ENCODE measurements at regions not wholly inside any gene's neighbourhood (a gene's known extent, or its start where the extent isn't known, plus 50 kb on each side); places are given as distances from the start of the nearest gene placed in this dataset.
"Not testable (repeated sequence)": the region's sequence is repeated elsewhere in the genome, so short reads cannot be mapped to it uniquely, and the experiment has no call there.

GRCh38 chr7:89401099-89401498 lies 605.6 kb upstream of the TEX47 start:
- DNase-seq, result peak in 2 of 3 donors; percentile 7 to 28

DNA sequence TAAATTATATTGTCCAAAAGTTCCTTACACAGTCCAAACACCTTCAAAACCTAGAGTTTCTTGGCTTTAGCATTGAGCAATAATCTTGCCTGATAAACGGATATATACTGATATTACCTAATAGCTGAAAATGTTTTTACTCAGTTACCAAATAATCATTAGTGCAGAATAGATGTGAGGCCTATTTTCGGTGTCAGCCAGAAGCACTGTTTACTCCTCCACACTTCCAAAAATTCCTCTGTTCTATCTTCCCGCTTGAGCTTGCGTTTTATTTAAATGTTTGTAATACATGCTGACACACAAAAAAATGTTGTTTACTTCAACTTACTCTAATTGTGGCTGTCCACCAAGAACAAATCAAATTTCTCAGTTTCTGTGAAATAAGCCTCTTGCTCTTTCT lies 606.2 kb upstream of the TEX47 start:
- peak in 1 of 3 donors; percentile 10 for DNase-seq

DNA sequence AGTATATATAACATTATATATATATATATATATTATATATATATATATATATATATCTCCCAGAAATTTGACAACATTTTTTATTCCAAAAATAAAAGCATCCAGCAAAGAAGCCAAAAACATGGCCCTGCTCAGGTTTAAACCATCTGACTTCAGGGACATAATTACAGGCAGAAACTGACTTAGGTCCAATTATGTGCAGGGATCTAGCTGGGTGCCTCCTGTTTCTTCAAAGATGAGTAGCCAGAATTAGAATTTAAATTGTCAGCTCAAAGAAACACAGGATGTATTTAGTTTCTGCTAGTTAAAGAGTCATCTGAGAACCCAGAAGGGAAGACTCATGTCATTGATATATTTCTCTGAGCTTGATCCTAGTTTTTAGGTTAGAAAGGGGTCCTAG lies 656.4 kb upstream of the TEX47 start:
- DNase-seq, result no peak

GRCh38 chr7:89456556-89456955 lies 661.0 kb upstream of the TEX47 start:
- no peak for DNase-seq

GRCh38 chr7:89458114-89458513 lies 662.6 kb upstream of the TEX47 start:
- DNase-seq, result no peak

DNA sequence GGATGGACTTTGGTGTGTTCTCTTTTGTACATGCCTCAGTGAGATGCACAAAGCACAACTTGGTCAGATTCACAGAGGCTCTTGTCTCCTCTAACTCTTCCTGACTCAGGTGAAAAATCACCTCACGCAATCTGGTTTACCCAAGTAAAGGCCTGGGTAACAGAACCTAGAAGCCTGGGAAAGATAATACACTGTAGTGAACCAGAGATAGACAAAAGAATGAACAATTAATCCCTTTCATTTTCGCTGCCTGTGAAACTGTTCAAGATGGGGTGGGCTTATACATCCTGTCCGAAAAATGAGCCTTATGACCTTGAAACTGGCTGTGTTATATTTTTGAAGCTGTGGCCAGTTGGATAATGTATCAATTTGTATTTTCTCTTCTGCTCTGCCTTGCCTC lies 678.9 kb upstream of the TEX47 start:
- no peak for DNase-seq

- DNase-seq, result no peak
Observed at GRCh38 chr7:89477991-89478390, 676.3 kb upstream of the STEAP1 start.

DNA sequence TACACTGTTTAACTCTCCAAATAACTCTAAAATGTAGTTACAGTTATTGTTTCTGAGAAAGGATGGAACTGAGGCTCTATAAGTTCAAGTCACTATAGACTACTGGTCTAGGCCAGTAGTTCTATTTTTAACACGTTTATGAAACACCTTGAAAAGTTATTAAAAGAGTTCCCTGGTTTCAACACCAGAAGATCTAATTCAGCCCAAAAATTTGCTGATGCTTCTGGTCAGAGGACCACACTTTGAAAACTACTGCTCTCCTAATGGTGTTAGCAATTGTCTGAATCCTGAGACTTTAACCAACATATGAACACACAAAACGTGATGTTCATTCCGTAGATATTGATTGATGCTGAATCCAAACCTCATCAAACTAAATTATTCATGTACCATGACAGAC lies 658.6 kb upstream of the STEAP1 start:
- DNase-seq, result no peak

- no peak for DNase-seq
Observed at GRCh38 chr7:89500084-89500483, 654.2 kb upstream of the STEAP1 start.

DNA sequence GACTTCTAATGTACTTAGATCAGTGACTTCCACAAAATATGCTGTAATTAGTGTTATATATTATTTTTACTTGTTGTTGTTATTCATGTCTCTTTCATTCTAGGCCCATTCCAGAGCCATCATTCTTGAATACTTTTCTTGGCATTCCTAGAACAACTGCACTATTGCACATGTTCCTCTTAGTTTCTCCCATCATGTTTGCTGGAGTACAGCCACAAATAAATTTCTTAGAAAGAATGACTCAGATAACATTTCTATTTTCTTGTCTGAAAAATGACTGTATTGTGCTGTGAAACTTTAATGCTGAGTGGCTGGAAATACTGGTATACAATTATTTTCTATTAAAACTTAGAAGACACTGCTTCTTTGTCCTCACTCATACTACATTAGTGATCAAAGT lies 651.0 kb upstream of the STEAP1 start:
- DNase-seq, result no peak

- no peak for DNase-seq
Observed at GRCh38 chr7:89507034-89507433, 647.2 kb upstream of the STEAP1 start.

GRCh38 chr7:89511900-89512299 lies 642.4 kb upstream of the STEAP1 start:
- no peak for DNase-seq

DNA sequence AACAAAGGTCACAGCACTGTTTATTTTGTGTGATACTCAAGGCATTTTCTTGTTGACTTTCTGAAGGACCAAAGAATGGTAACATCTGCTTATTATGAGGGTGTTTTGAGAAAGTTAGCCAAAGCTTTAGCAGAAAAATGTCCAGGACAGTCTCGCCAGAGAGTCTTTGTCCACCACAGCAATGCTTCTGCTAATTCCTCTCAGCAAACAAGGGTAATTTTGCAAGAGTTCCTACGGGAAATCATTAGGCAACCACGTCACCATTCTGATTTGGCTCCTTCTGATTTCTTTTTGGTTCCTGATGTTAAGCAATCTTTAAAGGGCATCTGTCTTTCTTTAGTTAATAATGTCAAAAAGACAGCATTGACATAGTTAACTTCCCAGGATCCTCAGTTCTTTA lies 639.3 kb upstream of the STEAP1 start:
- DNase-seq, result no peak

DNA sequence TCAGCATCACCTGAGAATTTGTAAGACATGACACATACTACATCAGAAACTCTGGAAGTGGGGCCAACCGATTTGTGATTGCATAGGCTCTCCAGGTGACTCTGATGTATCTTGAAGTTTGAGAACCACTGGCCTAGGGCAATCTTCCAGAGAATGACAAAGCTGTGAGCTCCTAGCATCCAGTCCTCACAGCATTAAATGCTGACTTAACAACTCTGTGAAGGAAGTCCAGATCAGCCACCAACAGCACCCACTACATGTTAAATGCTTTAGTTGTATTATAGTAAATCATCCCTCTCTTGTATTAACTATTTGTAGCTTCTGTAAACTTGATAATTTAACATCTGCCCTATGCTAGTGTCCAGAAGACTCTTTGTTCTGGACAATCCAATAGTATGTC lies 636.5 kb upstream of the STEAP1 start:
- DNase-seq, result no peak

GRCh38 chr7:89549768-89550167 lies 604.5 kb upstream of the STEAP1 start:
- DNase-seq, result no peak

DNA sequence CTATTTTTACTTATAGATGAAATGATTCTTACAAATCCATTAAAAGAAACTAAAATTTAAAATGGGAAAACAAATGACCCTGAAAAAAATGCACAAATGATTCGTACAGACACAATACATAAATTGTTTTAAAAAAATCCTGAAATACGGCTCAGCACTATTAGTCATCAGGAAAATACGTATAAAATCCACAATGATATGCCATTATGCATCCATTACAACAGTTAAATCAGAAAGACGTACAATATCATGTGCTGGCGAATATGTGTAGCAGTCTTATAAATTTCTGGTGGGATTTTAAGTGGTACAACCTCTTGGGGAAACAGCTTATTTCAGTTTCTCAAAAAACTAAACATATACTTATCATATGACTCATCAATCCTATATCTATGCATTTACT lies 600.1 kb upstream of the STEAP1 start:
- no peak for DNase-seq

GRCh38 chr7:89559596-89559995 lies 594.7 kb upstream of the STEAP1 start:
- DNase-seq, result no peak

GRCh38 chr7:89563597-89563996 lies 590.7 kb upstream of the STEAP1 start:
- DNase-seq, result no peak

DNA sequence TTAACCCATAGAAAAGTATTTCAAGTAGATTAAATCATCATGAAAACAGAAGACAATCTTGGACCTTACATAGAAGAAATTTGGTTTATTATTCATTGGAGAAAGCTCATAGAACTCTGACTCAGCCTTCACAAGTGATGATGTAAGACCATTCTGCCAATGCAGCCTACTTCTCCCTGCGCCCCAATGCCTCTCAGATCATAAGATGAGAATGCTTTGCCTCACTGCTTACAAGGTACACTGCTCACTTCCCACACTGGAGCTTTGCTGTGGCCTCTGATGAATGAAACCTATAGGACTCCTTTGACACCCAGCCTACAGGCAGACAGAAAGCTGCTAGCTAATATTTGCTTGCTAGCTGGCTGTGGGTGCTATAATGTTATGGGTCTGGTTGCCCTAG lies 569.4 kb upstream of the STEAP1 start:
- DNase-seq, result no peak

- no peak for DNase-seq
Observed at GRCh38 chr7:89593125-89593524, 561.1 kb upstream of the STEAP1 start.

DNA sequence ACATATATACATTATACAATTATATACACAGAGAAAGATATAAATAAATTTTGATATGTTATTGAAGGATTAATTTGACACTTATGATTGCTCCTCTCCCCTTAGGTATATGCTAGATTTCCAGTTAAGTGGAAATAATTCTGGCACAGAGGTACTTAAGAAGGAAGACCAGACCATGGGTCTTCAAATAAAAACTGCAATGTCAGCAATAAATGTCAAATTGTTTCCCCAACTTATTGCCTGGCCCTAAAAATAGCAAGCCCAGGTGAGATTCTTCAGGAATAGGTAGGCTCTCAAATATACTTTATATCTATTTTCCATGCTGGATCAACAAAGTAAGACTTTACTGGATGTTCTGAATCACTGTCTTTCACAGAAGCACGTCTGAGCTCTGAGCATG lies 551.3 kb upstream of the STEAP1 start:
- no peak for DNase-seq

DNA sequence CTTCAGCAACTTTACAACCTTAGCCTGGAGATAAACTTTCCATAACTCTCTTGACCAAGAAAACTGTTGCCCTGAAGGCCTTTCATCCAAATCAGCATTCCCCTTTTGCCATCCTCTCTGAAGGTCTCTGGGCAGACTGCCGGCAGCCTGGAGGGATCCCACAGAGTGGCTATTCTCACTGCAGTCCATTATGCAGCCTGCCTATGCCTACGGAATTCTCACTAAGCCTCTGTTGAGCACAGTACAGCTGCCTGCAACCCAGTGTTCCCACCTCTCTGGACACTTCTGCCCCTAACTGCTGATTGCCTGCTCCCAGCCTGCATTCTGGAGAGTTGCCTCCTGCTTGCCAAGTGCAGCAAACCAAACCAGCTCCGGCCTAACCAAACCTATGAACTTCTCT lies 548.9 kb upstream of the STEAP1 start:
- no peak for DNase-seq

GRCh38 chr7:89606511-89606910 lies 547.8 kb upstream of the STEAP1 start:
- no peak for DNase-seq

DNA sequence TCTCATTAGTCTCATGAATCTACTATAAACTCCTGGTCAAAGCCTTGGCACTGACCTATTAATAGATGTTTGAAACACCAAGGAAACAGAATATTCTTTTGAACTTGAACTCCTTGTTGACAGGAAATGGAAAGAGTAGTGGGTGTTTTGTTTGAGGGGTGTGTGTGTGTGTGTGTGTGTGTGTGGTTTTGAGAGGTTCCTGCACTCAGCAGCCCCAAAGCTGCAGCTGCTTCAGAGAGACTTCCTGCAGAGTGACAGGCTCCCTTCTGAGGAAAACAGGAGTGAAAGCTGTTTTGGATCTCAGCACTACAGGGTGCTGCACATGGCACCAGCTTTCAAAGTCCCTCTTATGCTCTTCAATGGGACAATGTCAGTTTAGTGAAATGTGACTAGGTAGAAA lies 546.5 kb upstream of the STEAP1 start:
- DNase-seq, result no peak

GRCh38 chr7:89616829-89617228 lies 537.4 kb upstream of the STEAP1 start:
- not testable (repeated sequence) for DNase-seq
